ENCODE measurements at regions not wholly inside any gene's neighbourhood (a gene's known extent, or its start where the extent isn't known, plus 50 kb on each side); places are given as distances from the start of the nearest gene placed in this dataset.

- DNase-seq (ENCODE audit: low read depth): no peak
- H3K4me3 ChIP-seq (ENCODE audit: low read depth, low read length): no peak overlapping the region
- no peak for TF ChIP-seq CTCF (conservative IDR thresholded peaks at IDR 0.05; ENCODE audit: low read depth, low read length)
These were observed 752.1 kb downstream of the DTWD2 start for GRCh38 chr5:118236108-118236849.

- no peak overlapping the region for H3K4me3 ChIP-seq (ENCODE audit: low read depth, low read length)
- no peak for TF ChIP-seq CTCF (conservative IDR thresholded peaks at IDR 0.05; ENCODE audit: low read depth, low read length)
- no peak for DNase-seq (ENCODE audit: low read depth)
These were observed 754.7 kb downstream of the DTWD2 start for GRCh38 chr5:118233606-118234005.

GRCh38 chr5:118228489-118228888 lies 759.9 kb downstream of the DTWD2 start:
- no peak for DNase-seq (ENCODE audit: low read depth)
- no peak for TF ChIP-seq CTCF (conservative IDR thresholded peaks at IDR 0.05; ENCODE audit: low read depth, low read length)
- H3K4me3 ChIP-seq (ENCODE audit: low read depth, low read length): no peak overlapping the region

GRCh38 chr5:118224546-118224945 lies 763.8 kb downstream of the DTWD2 start:
- DNase-seq (ENCODE audit: low read depth): no peak
- no peak for TF ChIP-seq CTCF (conservative IDR thresholded peaks at IDR 0.05; ENCODE audit: low read depth, low read length)
- H3K4me3 ChIP-seq (ENCODE audit: low read depth, low read length): no peak overlapping the region

GRCh38 chr5:118220556-118221195 lies 767.7 kb downstream of the DTWD2 start:
- TF ChIP-seq CTCF (conservative IDR thresholded peaks at IDR 0.05; ENCODE audit: low read depth, low read length): no peak
- no peak for DNase-seq (ENCODE audit: low read depth)
- H3K4me3 ChIP-seq (ENCODE audit: low read depth, low read length): no peak overlapping the region

- no peak for TF ChIP-seq CTCF (conservative IDR thresholded peaks at IDR 0.05; ENCODE audit: low read depth, low read length)
- H3K4me3 ChIP-seq (ENCODE audit: low read depth, low read length): no peak overlapping the region
- no peak for DNase-seq (ENCODE audit: low read depth)
These were observed 776.7 kb downstream of the DTWD2 start for GRCh38 chr5:118211606-118212005.

- no peak for DNase-seq (ENCODE audit: low read depth)
- H3K4me3 ChIP-seq (ENCODE audit: low read depth, low read length): no peak overlapping the region
- TF ChIP-seq CTCF (conservative IDR thresholded peaks at IDR 0.05; ENCODE audit: low read depth, low read length): no peak
These were observed 780.3 kb downstream of the DTWD2 start for GRCh38 chr5:118208031-118208453.
